Loucy (cell line): ENCODE measurements at regions not wholly inside any gene's neighbourhood (a gene's known extent, or its start where the extent isn't known, plus 50 kb on each side); places are given as distances from the start of the nearest gene placed in this dataset.

Source experiments
- H2AFZ ChIP-seq: fragments of 200-600 bp; sonication (generic); 2 replicates; pipeline ENCODE4 v1.6.0; 2016; ENCODE audit warnings: antibody characterized with exemption, mild to moderate bottlenecking, low read length, moderate library complexity
- H3F3A ChIP-seq: fragments of 200-600 bp; 2 replicates; pipeline ENCODE4 v1.6.0; 2016; ENCODE audit warnings: antibody characterized with exemption, low read depth, mild to moderate bottlenecking
- H3K27me3 ChIP-seq: fragments of 200-600 bp; sonication (generic); 2 replicates; pipeline ENCODE4 v1.6.1; 2014; ENCODE audit warnings: low read length, mild to moderate bottlenecking; ENCODE audit not compliant: insufficient read depth, poor library complexity, severe bottlenecking
- H3K36me3 ChIP-seq: fragments of 200-600 bp; sonication (generic); 2 replicates; pipeline ENCODE4 v1.6.1; 2016; ENCODE audit warnings: low read length; ENCODE audit not compliant: insufficient read depth
- H3K4me1 ChIP-seq: fragments of 200-600 bp; sonication (generic); 2 replicates; pipeline ENCODE4 v1.5.1; 2014; ENCODE audit warnings: low read length, mild to moderate bottlenecking; ENCODE audit not compliant: insufficient read depth, poor library complexity, severe bottlenecking
- H3K4me2 ChIP-seq: fragments of 200-600 bp; sonication (generic); 2 replicates; pipeline ENCODE4 v1.6.0; 2014; ENCODE audit warnings: antibody characterized with exemption, low read length, low read depth, mild to moderate bottlenecking; ENCODE audit not compliant: poor library complexity, severe bottlenecking
- H3K4me3 ChIP-seq: fragments of 200-600 bp; sonication (generic); 2 replicates; pipeline ENCODE4 v1.5.1; 2014; ENCODE audit warnings: low read length, mild to moderate bottlenecking, mixed read lengths; ENCODE audit not compliant: poor library complexity, severe bottlenecking
- H3K79me2 ChIP-seq: fragments of 200-600 bp; sonication (generic); 2 replicates; pipeline ENCODE4 v1.6.1; 2014; ENCODE audit warnings: low read length; ENCODE audit not compliant: insufficient read depth
- H3K9ac ChIP-seq: fragments of 200-600 bp; sonication (generic); 2 replicates; pipeline ENCODE4 v1.6.0; 2014; ENCODE audit warnings: mild to moderate bottlenecking, low read depth, low read length, moderate library complexity; ENCODE audit not compliant: poor library complexity, severe bottlenecking
- H3K9me2 ChIP-seq: fragments of 200-600 bp; sonication (generic); replicated peaks from 2 replicates; pipeline ENCODE4 v1.6.1; 2016; ENCODE audit warnings: low read depth, low read length, mixed read lengths
- H3K9me3 ChIP-seq: fragments of 200-600 bp; sonication (generic); 2 replicates; pipeline ENCODE4 v1.6.1; 2014; ENCODE audit warnings: mild to moderate bottlenecking, antibody characterized with exemption, low read length, low read depth; ENCODE audit not compliant: insufficient read depth
- H4K20me1 ChIP-seq: fragments of 200-600 bp; sonication (generic); 2 replicates; pipeline ENCODE4 v1.6.0; 2014; ENCODE audit warnings: antibody characterized with exemption, low read length, mild to moderate bottlenecking; ENCODE audit not compliant: insufficient read depth, poor library complexity, severe bottlenecking
- CTCF ChIP-seq: fragments of 200-600 bp; sonication (generic); conservative IDR thresholded peaks from 2 replicates; pipeline ENCODE4 v1.5.1; 2014; ENCODE audit warnings: mild to moderate bottlenecking, antibody characterized with exemption, low read length
- EZH2phosphoT487 ChIP-seq: fragments of 200-600 bp; IDR thresholded peaks from 2 replicates; pipeline ENCODE4 v1.6.1; 2018; ENCODE audit warnings: antibody characterized with exemption, mild to moderate bottlenecking, moderate library complexity, borderline replicate concordance

- no peaks in the 10 kb centered on the region for H3K9me2 ChIP-seq
Observed at GRCh38 chr18:71116535-71116934, 827.7 kb downstream of the SOCS6 start.

GRCh38 chr18:71115261-71115660 is 826.4 kb downstream of the SOCS6 start:
- Histone ChIP-seq H3K9me3 (no peaks in the 10 kb centered on the region), H3K4me1 (no peaks in the 10 kb centered on the region), H3K4me3 (no peak overlapping the region), H3F3A (no peaks in the 10 kb centered on the region), H2AFZ (no peak overlapping the region), H3K79me2 (no peaks in the 10 kb centered on the region), H3K36me3 (no peaks in the 10 kb centered on the region), H3K9ac (no peak overlapping the region), H3K27me3 (no peaks in the 10 kb centered on the region), H4K20me1 (no peaks in the 10 kb centered on the region), H3K9me2 (no peaks in the 10 kb centered on the region), H3K4me2 (no peak overlapping the region)
- TF ChIP-seq CTCF, result no peak

More at GRCh38 chr18:71116535-71116934, 827.7 kb downstream of the SOCS6 start:
- Histone ChIP-seq H3K9me3 (no peaks in the 10 kb centered on the region), H3K4me2 (no peak overlapping the region), H3K36me3 (no peaks in the 10 kb centered on the region), H3K4me1 (no peaks in the 10 kb centered on the region), H3K79me2 (no peaks in the 10 kb centered on the region), H4K20me1 (no peaks in the 10 kb centered on the region), H2AFZ (no peak overlapping the region), H3F3A (no peaks in the 10 kb centered on the region), H3K4me3 (no peak overlapping the region), H3K27me3 (no peaks in the 10 kb centered on the region), H3K9ac (no peak overlapping the region)
- TF ChIP-seq EZH2phosphoT487 (no peak), CTCF (no peak)

GRCh38 chr18:71114550-71115210 is 825.8 kb downstream of the SOCS6 start:
- H2AFZ ChIP-seq, result no peak overlapping the region
- no peak overlapping the region for H3K4me3 ChIP-seq
- no peak overlapping the region for H3K4me2 ChIP-seq

More at GRCh38 chr18:71114550-71115210, 825.8 kb downstream of the SOCS6 start:
- Histone ChIP-seq H3K27me3 (no peaks in the 10 kb centered on the region), H3K36me3 (no peaks in the 10 kb centered on the region), H3K9ac (no peak overlapping the region), H3K79me2 (no peaks in the 10 kb centered on the region), H3F3A (no peaks in the 10 kb centered on the region), H3K9me3 (no peaks in the 10 kb centered on the region), H4K20me1 (no peaks in the 10 kb centered on the region), H3K9me2 (no peaks in the 10 kb centered on the region), H3K4me1 (no peaks in the 10 kb centered on the region)
- TF ChIP-seq EZH2phosphoT487 (no peak), CTCF (no peak)
